K562 (cell line): ENCODE measurements at regions not wholly inside any gene's neighbourhood (a gene's known extent, or its start where the extent isn't known, plus 50 kb on each side); places are given as distances from the start of the nearest gene placed in this dataset.
A peak's percentile ranks its signal among the peaks of the same experiment; 100 is the strongest.

Experiments used
- ATAC-seq: fragments of 200-7000 bp; cut with Tn5 transposase; 3 replicates; pipeline ENCODE4 v1.9.1; 2020; ENCODE audit warnings: moderate library complexity
- BruUV-seq: library from RNA; stranded (reverse); fragments of 400-500 nt; replicated peaks from 2 replicates; lab custom pipeline; 2021; lab: Mats Ljungman, UMichigan
- CTCF ChIA-PET: fragments of 300-600 bp; formaldehyde crosslinking; extraction: SDS; loops from one replicate; lab custom pipeline; 2021; ENCODE audit warnings: low intra/inter-chr PET ratio; lab: Yijun Ruan, JAX
- POLR2A ChIA-PET: fragments of 300-600, 350-650 bp; sonication (Branson Sonifier 250); formaldehyde crosslinking; extraction: SDS; loops from one replicate; lab custom pipeline; 2021; ENCODE audit warnings: antibody characterized with exemption, inconsistent platforms; lab: Yijun Ruan, JAX
- DNase-seq, 4 experiments: peaks; one replicate each; pipeline versions ENCODE4 v3.0.0 to v3.0.0-alpha.2; 2011 to 2018; ENCODE audit warnings: low spot score in 3 of 4, mixed read lengths in 3 of 4; ENCODE audit errors: extremely low read depth in 1 of 4
- FAIRE-seq: peaks from 2 replicates; lab custom pipeline; 2011; peaks lifted over from hg19 to GRCh38; lab: Jason Lieb, UNC
- H2AFZ ChIP-seq: 2 replicates; pipeline ENCODE4 v1.6.0; 2011; ENCODE audit warnings: low read depth, low read length, control low read depth, inconsistent platforms
- H3K27ac ChIP-seq: fragments of 200-600 bp; 3 replicates; pipeline ENCODE4 v1.8.0; 2011; ENCODE audit warnings: low read depth, mild to moderate bottlenecking, control low read depth, inconsistent platforms, low read length, moderate library complexity, mixed read lengths; ENCODE audit errors: extremely low read depth
- H3K27me3 ChIP-seq, 2 experiments: fragments of 300-600 bp in 1 of 2; 2 replicates in 1 of 2; 3 replicates in 1 of 2; pipeline versions ENCODE4 v1.6.0 to v1.8.0; 2011; ENCODE audit warnings: inconsistent platforms in 2 of 2, low read length in 2 of 2, mild to moderate bottlenecking in 1 of 2, mixed read lengths in 1 of 2, moderate library complexity in 1 of 2; ENCODE audit not compliant: control insufficient read depth in 2 of 2, insufficient read depth in 2 of 2
- H3K36me3 ChIP-seq: fragments of 300-600 bp; 3 replicates; pipeline ENCODE4 v1.8.0; 2011; ENCODE audit warnings: mild to moderate bottlenecking, low read length, inconsistent platforms; ENCODE audit not compliant: control insufficient read depth, insufficient read depth
- H3K4me1 ChIP-seq, 2 experiments: fragments of 200-600 bp in 1 of 2; replicated peaks in 1 of 2; 2 replicates in 1 of 2; 3 replicates in 1 of 2; pipeline versions ENCODE4 v1.5.1 to v1.8.0; 2011; ENCODE audit warnings: inconsistent platforms in 2 of 2, low read length in 2 of 2, mild to moderate bottlenecking in 1 of 2, mixed read lengths in 1 of 2, moderate library complexity in 1 of 2; ENCODE audit not compliant: control insufficient read depth in 2 of 2, insufficient read depth in 2 of 2
- H3K4me2 ChIP-seq: 2 replicates; pipeline ENCODE4 v1.6.1; 2011; ENCODE audit warnings: low read length, control low read depth, inconsistent platforms, mixed read lengths; ENCODE audit not compliant: insufficient read depth
- H3K4me3 ChIP-seq: fragments of 200-600 bp; sonication (generic), shearing (Covaris generic); 2 replicates; pipeline ENCODE4 v1.5.1; 2016; ENCODE audit warnings: control low read depth, inconsistent platforms
- H3K79me2 ChIP-seq: fragments of 200-600 bp; 3 replicates; pipeline ENCODE4 v1.8.0; 2011; ENCODE audit warnings: low read length, inconsistent platforms; ENCODE audit not compliant: control insufficient read depth, insufficient read depth
- H3K9ac ChIP-seq, 2 experiments: 2 replicates each; pipeline versions ENCODE4 v1.6.0 to v1.6.1; 2011; ENCODE audit warnings: low read depth in 2 of 2, low read length in 2 of 2, control low read depth in 1 of 2, inconsistent platforms in 1 of 2, mild to moderate bottlenecking in 1 of 2, mixed read lengths in 1 of 2; ENCODE audit not compliant: insufficient read depth in 1 of 2
- H3K9me1 ChIP-seq: one replicate; pipeline ENCODE4 v1.6.0; 2011; ENCODE audit warnings: inconsistent platforms, mild to moderate bottlenecking, low read length, moderate library complexity; ENCODE audit not compliant: control insufficient read depth, insufficient read depth
- H3K9me3 ChIP-seq: replicated peaks from 2 replicates; pipeline ENCODE4 v1.5.1; 2011; ENCODE audit warnings: low read depth, low read length, inconsistent platforms; ENCODE audit not compliant: control insufficient read depth, insufficient read depth
- H4K20me1 ChIP-seq: replicated peaks from 2 replicates; pipeline ENCODE4 v1.6.1; 2011; ENCODE audit warnings: low read length, inconsistent platforms, mixed read lengths; ENCODE audit not compliant: control insufficient read depth, insufficient read depth
- CEBPB ChIP-seq: fragments of 450-650 bp; IDR thresholded peaks from 2 replicates; pipeline ENCODE4 v1.6.1; 2016; ENCODE audit warnings: missing genetic modification characterization, missing compliant biosample characterization
- GATA2 ChIP-seq: sonication (generic); formaldehyde crosslinking; IDR thresholded peaks from 2 replicates; pipeline ENCODE4 v1.4.0; 2020; ENCODE audit warnings: mild to moderate bottlenecking, missing genetic modification reagents
- LARP7 ChIP-seq: fragments of 450-650 bp; IDR thresholded peaks from 2 replicates; pipeline ENCODE4 v1.6.1; 2016
- NFE2L1 ChIP-seq: fragments of 450-650 bp; IDR thresholded peaks from 2 replicates; pipeline ENCODE4 v1.6.1; 2016; ENCODE audit warnings: missing genetic modification characterization, low read depth, mild to moderate bottlenecking, missing compliant biosample characterization, moderate library complexity, borderline replicate concordance
- PATZ1 ChIP-seq: fragments of 250-450 bp; sonication (Bioruptor Pico); IDR thresholded peaks from 2 replicates; pipeline ENCODE4 v1.5.0; 2020; ENCODE audit warnings: mild to moderate bottlenecking, borderline replicate concordance
- PHF21A ChIP-seq: fragments of 450-650 bp; IDR thresholded peaks from 2 replicates; pipeline ENCODE4 v1.6.1; 2017; ENCODE audit warnings: low read depth, borderline replicate concordance
- PKNOX1 ChIP-seq: fragments of 450-650 bp; IDR thresholded peaks from 2 replicates; pipeline ENCODE4 v1.6.1; 2016
- YY1 ChIP-seq, 3 experiments: IDR thresholded peaks; 2 replicates each; pipeline ENCODE4 v1.6.1; 2011; ENCODE audit warnings: low read length in 2 of 3, mild to moderate bottlenecking in 2 of 3, moderate library complexity in 2 of 3, borderline replicate concordance in 1 of 3, control low read depth in 1 of 3, low read depth in 1 of 3; ENCODE audit not compliant: insufficient read depth in 3 of 3, insufficient replicate concordance in 2 of 3, control insufficient read depth in 1 of 3, insufficient read length in 1 of 3; ENCODE audit errors: extremely low read depth in 1 of 3
- ZNF24 ChIP-seq: fragments of 450-650 bp; IDR thresholded peaks from 2 replicates; pipeline ENCODE4 v1.6.1; 2016
- ZNF431 ChIP-seq: sonication (generic); formaldehyde crosslinking; IDR thresholded peaks from 2 replicates; pipeline ENCODE4 v1.8.0; 2022; ENCODE audit warnings: mild to moderate bottlenecking, missing genetic modification reagents
- WGBS: fragments of 100-300 bp; shearing (Covaris generic); methylation state at CpG from one replicate; pipeline ENCODE4 v1.1.6; 2016; ENCODE audit warnings: low coverage, mixed read lengths; ENCODE audit not compliant: insufficient coverage; ENCODE audit errors: missing lambda C conversion rate; 5-methylcytosine and 5-hydroxymethylcytosine counted together
- in situ Hi-C: fragments of 300-500 bp; cut with MboI; formaldehyde crosslinking; loops from 4 replicates; pipeline ENCODE4 v1.15.0; 2018; ENCODE audit warnings: inconsistent platforms, mixed read lengths
- intact Hi-C: fragments of 100-400 bp; cut with micrococcal nuclease; formaldehyde crosslinking; loops from 2 replicates; pipeline ENCODE4 v1.14.2; 2022

- TF ChIP-seq PATZ1 (CRISPR knock-in tag): no peak
These were observed 63.4 kb upstream of the CEP85L start (continued) for GRCh38 chr6:118714756-118715155.

- Histone ChIP-seq H3K4me2 (no peak overlapping the region), H4K20me1 (no peaks in the 10 kb centered on the region), H2AFZ (peak overlapping the region; percentile 22), H3K4me1 (peaks cover 4 to 10% of the 10 kb centered on the region in 2 experiments; a peak in 4 of 5 replicates), H3K27ac (no peak overlapping the region), H3K79me2 (peaks cover 16% of the 10 kb centered on the region), H3K9me3 (no peaks in the 10 kb centered on the region), H3K9ac (no peak overlapping the region), H3K4me3 (no peak overlapping the region), H3K9me1 (no peaks in the 10 kb centered on the region), H3K36me3 (no peaks in the 10 kb centered on the region), H3K27me3 (no peaks in the 10 kb centered on the region)
- intact Hi-C loops (no loop called here), in situ Hi-C loops (no loop called here)
- TF ChIP-seq ZNF24 (no peak), ZNF431 (CRISPR knock-in tag) (no peak), NFE2L1 (tag) (no peak), PKNOX1 (no peak), GATA2 (CRISPR knock-in tag) (no peak), PHF21A (no peak), CEBPB (tag) (no peak), YY1 (IDR thresholded peaks at IDR 0.05; ENCODE audit: borderline replicate concordance in 1 of 3, control insufficient read depth in 1 of 3, extremely low read depth in 1 of 3, insufficient read depth in 3 of 3, insufficient read length in 1 of 3, insufficient replicate concordance in 2 of 3, low read depth in 1 of 3, low read length in 2 of 3) (no peak), LARP7 (no peak)
- POLR2A ChIA-PET: interaction anchor here (1.6 to 2.0 kb wide), 2 partner anchors 9 to 16 kb away, joined by 6 to 10 read pairs; no protein-coding TSS in a partner anchor
- BruUV-seq: no TSS peak
- FAIRE-seq (no peak), DNase-seq (no peak), ATAC-seq (no peak)
- CTCF ChIA-PET: no interaction called here
- WGBS: 80% methylated on average over 3 of the region's 3 CpGs
These were observed 61.6 kb upstream of the CEP85L start for GRCh38 chr6:118712969-118713368.
